ENCODE measurements at regions not wholly inside any gene's neighbourhood (a gene's known extent, or its start where the extent isn't known, plus 50 kb on each side); places are given as distances from the start of the nearest gene placed in this dataset.

DNA sequence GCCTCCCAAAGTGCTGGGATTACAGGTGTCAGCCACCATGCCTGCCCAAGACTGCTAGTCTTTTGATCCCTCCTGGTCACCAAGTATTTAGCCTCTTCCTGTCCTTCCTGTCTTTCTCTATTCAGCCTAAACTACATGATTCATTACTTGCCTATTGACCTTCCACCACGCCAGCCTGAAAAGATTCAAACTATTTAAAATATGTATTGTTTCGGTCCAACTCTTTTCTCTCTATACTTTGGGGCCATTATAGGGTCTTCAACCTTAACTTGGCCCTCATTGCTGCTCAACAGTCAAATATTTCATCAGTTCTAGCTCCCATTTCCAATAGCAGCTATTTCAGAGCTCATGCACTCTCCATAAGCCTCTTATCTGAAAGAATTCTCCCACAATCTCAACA lies 153.0 kb downstream of the TNFSF18 start:
- DNase-seq (no peak), ATAC-seq (no peak)
- no peaks in the 10 kb centered on the region for H3K4me1 ChIP-seq
- TF ChIP-seq CTCF (IDR thresholded peaks at IDR 0.05) = no peak
- no peak for TF ChIP-seq POLR2A (IDR thresholded peaks at IDR 0.05)
- no peak overlapping the region for H3K4me3 ChIP-seq
- intact Hi-C loops (cut with DNase I) = no loop called here
- 81 to 83% methylated on average over 2 of the region's 2 CpGs for WGBS, 2 donors
- no peaks in the 10 kb centered on the region for H3K27me3 ChIP-seq
- no peaks in the 10 kb centered on the region for H3K9me3 ChIP-seq
- no peak overlapping the region for H3K27ac ChIP-seq
- no peaks in the 10 kb centered on the region for H3K36me3 ChIP-seq (replicated peaks in 1 of 2; ENCODE audit: insufficient read depth in 1 of 2, low read depth in 2 of 2)

- Histone ChIP-seq H3K27me3 (no peaks in the 10 kb centered on the region), H3K27ac (no peak overlapping the region), H3K9me3 (no peaks in the 10 kb centered on the region), H3K36me3 (replicated peaks in 1 of 2; ENCODE audit: insufficient read depth in 1 of 2, low read depth in 2 of 2) (no peaks in the 10 kb centered on the region), H3K4me3 (no peak overlapping the region), H3K4me1 (no peaks in the 10 kb centered on the region)
- intact Hi-C loops (cut with DNase I) = no loop called here
- 90 to 94% methylated on average over 3 of the region's 3 CpGs for WGBS, 2 donors
- TF ChIP-seq CTCF (IDR thresholded peaks at IDR 0.05) = no peak
- no peak for TF ChIP-seq POLR2A (IDR thresholded peaks at IDR 0.05)
- no peak for ATAC-seq
- DNase-seq = no peak
These were observed 151.9 kb downstream of the TNFSF18 start for GRCh38 chr1:172898866-172899265.

- H3K27me3 ChIP-seq = no peaks in the 10 kb centered on the region
- no peaks in the 10 kb centered on the region for H3K4me1 ChIP-seq
- 74 to 81% methylated on average over 2 of the region's 2 CpGs for WGBS, 2 donors
- DNase-seq = no peak
- no peak for TF ChIP-seq POLR2A (IDR thresholded peaks at IDR 0.05)
- no peaks in the 10 kb centered on the region for H3K9me3 ChIP-seq
- H3K27ac ChIP-seq = no peak overlapping the region
- no peak for ATAC-seq
- intact Hi-C loops (cut with DNase I) = no loop called here
- H3K4me3 ChIP-seq = no peak overlapping the region
- H3K36me3 ChIP-seq (replicated peaks in 1 of 2; ENCODE audit: insufficient read depth in 1 of 2, low read depth in 2 of 2) = no peaks in the 10 kb centered on the region
These were observed 150.3 kb downstream of the TNFSF18 start for GRCh38 chr1:172900376-172900997.

DNA sequence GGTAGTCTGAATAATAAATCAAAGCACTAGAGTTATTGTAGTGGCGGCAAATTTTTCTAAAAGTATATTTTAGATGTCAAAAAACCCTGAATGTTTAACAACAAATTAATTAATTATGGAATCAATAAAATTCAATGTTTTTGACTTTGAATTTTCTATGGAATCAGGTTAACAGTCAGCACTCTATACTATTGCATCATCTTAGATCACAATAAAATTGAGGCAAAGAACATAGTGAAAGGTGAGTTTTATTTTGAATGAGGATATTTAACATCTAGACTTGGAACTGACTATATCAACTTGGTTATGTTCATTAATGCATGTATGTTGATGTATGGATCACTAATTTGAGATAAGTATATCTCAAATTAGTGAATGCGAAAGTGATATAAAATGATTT lies 148.5 kb downstream of the TNFSF18 start:
- TF ChIP-seq CTCF (IDR thresholded peaks at IDR 0.05) = no peak
- no peak for TF ChIP-seq POLR2A (IDR thresholded peaks at IDR 0.05)
- H3K27me3 ChIP-seq = no peaks in the 10 kb centered on the region
- ATAC-seq (no peak), DNase-seq (no peak)
- no peak overlapping the region for H3K4me3 ChIP-seq
- no peaks in the 10 kb centered on the region for H3K4me1 ChIP-seq
- intact Hi-C loops (cut with DNase I) = no loop called here
- no peaks in the 10 kb centered on the region for H3K36me3 ChIP-seq (replicated peaks in 1 of 2; ENCODE audit: insufficient read depth in 1 of 2, low read depth in 2 of 2)
- no peak overlapping the region for H3K27ac ChIP-seq
- WGBS, 2 donors = 51 to 67% methylated on average over 2 of the region's 2 CpGs
- H3K9me3 ChIP-seq = no peaks in the 10 kb centered on the region

GRCh38 chr1:172902861-172903381 lies 147.8 kb downstream of the TNFSF18 start:
- intact Hi-C loops (cut with DNase I) = no loop called here
- no peak overlapping the region for H3K27ac ChIP-seq
- H3K4me3 ChIP-seq = no peak overlapping the region
- H3K4me1 ChIP-seq = no peaks in the 10 kb centered on the region
- ATAC-seq (no peak), DNase-seq (no peak)
- TF ChIP-seq POLR2A (IDR thresholded peaks at IDR 0.05) (no peak), CTCF (IDR thresholded peaks at IDR 0.05) (no peak)
- no peaks in the 10 kb centered on the region for H3K9me3 ChIP-seq
- H3K27me3 ChIP-seq = no peaks in the 10 kb centered on the region
- 78 to 82% methylated on average over 1 of the region's 1 CpG for WGBS, 2 donors
- no peaks in the 10 kb centered on the region for H3K36me3 ChIP-seq (replicated peaks in 1 of 2; ENCODE audit: insufficient read depth in 1 of 2, low read depth in 2 of 2)
